SK-N-SH treated with all-trans-retinoic acid at 6 μM for 48 hours (cell line): ENCODE measurements at regions not wholly inside any gene's neighbourhood (a gene's known extent, or its start where the extent isn't known, plus 50 kb on each side); places are given as distances from the start of the nearest gene placed in this dataset.

Experiments used
- ATAC-seq: fragments of 200-7000 bp; cut with Tn5 transposase; 3 replicates; pipeline ENCODE4 v1.9.1; 2020; ENCODE audit warnings: mild to moderate bottlenecking, moderate library complexity
- ARNTL ChIP-seq: fragments of 450-650 bp; formaldehyde crosslinking; IDR thresholded peaks from 2 replicates; pipeline ENCODE4 v1.5.0; 2020; ENCODE audit warnings: low read depth, mild to moderate bottlenecking, moderate library complexity, borderline replicate concordance
- CREB5 ChIP-seq: fragments of 250-450 bp; sonication (Bioruptor Pico); IDR thresholded peaks from 2 replicates; pipeline ENCODE4 v1.5.1; 2020; ENCODE audit warnings: low read depth, mild to moderate bottlenecking, moderate library complexity
- CSDC2 ChIP-seq: fragments of 250-450 bp; sonication (Bioruptor Pico); IDR thresholded peaks from 2 replicates; pipeline ENCODE4 v1.5.0; 2020; ENCODE audit warnings: mild to moderate bottlenecking, moderate library complexity
- CSRNP3 ChIP-seq: fragments of 250-450 bp; sonication (Bioruptor Pico); IDR thresholded peaks from 2 replicates; pipeline ENCODE4 v1.5.1; 2021; ENCODE audit warnings: mild to moderate bottlenecking, moderate library complexity
- GLIS3 ChIP-seq: fragments of 250-450 bp; sonication (Bioruptor Pico); IDR thresholded peaks from 2 replicates; pipeline ENCODE4 v1.5.0; 2020; ENCODE audit warnings: mild to moderate bottlenecking, moderate library complexity
- ISL1 ChIP-seq: fragments of 250-450 bp; sonication (Bioruptor Pico); IDR thresholded peaks from 2 replicates; pipeline ENCODE4 v2.1.2; 2022; ENCODE audit warnings: mild to moderate bottlenecking, moderate library complexity
- PATZ1 ChIP-seq: fragments of 250-450 bp; sonication (Bioruptor Pico); IDR thresholded peaks from 2 replicates; pipeline ENCODE4 v1.8.0; 2020; ENCODE audit warnings: mild to moderate bottlenecking, moderate library complexity, borderline replicate concordance
- POU6F1 ChIP-seq: fragments of 250-450 bp; sonication (Bioruptor Pico); IDR thresholded peaks from 2 replicates; pipeline ENCODE4 v1.8.0; 2021; ENCODE audit warnings: low read depth, mild to moderate bottlenecking, moderate library complexity, borderline replicate concordance
- RARB ChIP-seq: fragments of 250-450 bp; sonication (Bioruptor Pico); IDR thresholded peaks from 2 replicates; pipeline ENCODE4 v1.8.0; 2021; ENCODE audit warnings: mild to moderate bottlenecking, moderate library complexity
- SNAI2 ChIP-seq: fragments of 250-450 bp; sonication (Bioruptor Pico); IDR thresholded peaks from 2 replicates; pipeline ENCODE4 v1.5.0; 2020; ENCODE audit warnings: mild to moderate bottlenecking, moderate library complexity
- TCF4 ChIP-seq: fragments of 250-450 bp; sonication (Bioruptor Pico); IDR thresholded peaks from 2 replicates; pipeline ENCODE4 v1.8.0; 2021; ENCODE audit warnings: mild to moderate bottlenecking, moderate library complexity, borderline replicate concordance
- TOX ChIP-seq: fragments of 250-450 bp; sonication (Bioruptor Pico); IDR thresholded peaks from 2 replicates; pipeline ENCODE4 v1.8.0; 2021; ENCODE audit warnings: mild to moderate bottlenecking, moderate library complexity, borderline replicate concordance
- TSHZ2 ChIP-seq: fragments of 250-450 bp; sonication (Bioruptor Pico); IDR thresholded peaks from 2 replicates; pipeline ENCODE4 v1.5.0; 2020; ENCODE audit warnings: mild to moderate bottlenecking, moderate library complexity
- ZC3H10 ChIP-seq: fragments of 250-450 bp; sonication (Bioruptor Pico); IDR thresholded peaks from 2 replicates; pipeline ENCODE4 v1.5.1; 2021; ENCODE audit warnings: mild to moderate bottlenecking, moderate library complexity
- ZFP30 ChIP-seq: fragments of 450-650 bp; formaldehyde crosslinking; IDR thresholded peaks from 2 replicates; pipeline ENCODE4 v1.5.0; 2022; ENCODE audit warnings: mild to moderate bottlenecking, moderate library complexity
- ZNF565 ChIP-seq: fragments of 450-650 bp; formaldehyde crosslinking; conservative IDR thresholded peaks from 2 replicates; pipeline ENCODE4 v1.5.0; 2020; ENCODE audit warnings: low read depth, mild to moderate bottlenecking, moderate library complexity
- ZNF70 ChIP-seq: fragments of 450-650 bp; formaldehyde crosslinking; IDR thresholded peaks from 2 replicates; pipeline ENCODE4 v1.5.0; 2020; ENCODE audit warnings: mild to moderate bottlenecking, moderate library complexity
- ZNF8 ChIP-seq: fragments of 450-650 bp; formaldehyde crosslinking; IDR thresholded peaks from 2 replicates; pipeline ENCODE4 v1.5.0; 2020; ENCODE audit warnings: mild to moderate bottlenecking, moderate library complexity

- no peak for TF ChIP-seq ARNTL (CRISPR knock-in tag)
Measured at GRCh38 chr21:19935467-19935866, 1062.7 kb upstream of the NCAM2 start (continued).

GRCh38 chr21:19937619-19938018 lies 1060.6 kb upstream of the NCAM2 start:
- ATAC-seq, result no peak
- no peak for TF ChIP-seq POU6F1 (CRISPR knock-in tag)
- no peak for TF ChIP-seq ISL1 (CRISPR knock-in tag)
- TF ChIP-seq TCF4, result no peak

- TF ChIP-seq GLIS3 (CRISPR knock-in tag) (no peak), SNAI2 (no peak), CSDC2 (CRISPR knock-in tag) (no peak), CSRNP3 (CRISPR knock-in tag) (no peak)
- no peak for ATAC-seq
Measured at GRCh38 chr21:19941626-19942025, 1056.6 kb upstream of the NCAM2 start.

- TF ChIP-seq ZC3H10 (CRISPR knock-in tag), result no peak
- TF ChIP-seq POU6F1 (CRISPR knock-in tag), result no peak
- no peak for TF ChIP-seq ZNF565
- no peak for TF ChIP-seq GLIS3 (CRISPR knock-in tag)
- TF ChIP-seq TOX (CRISPR knock-in tag), result no peak
- TF ChIP-seq CREB5, result no peak
- TF ChIP-seq RARB (CRISPR knock-in tag), result no peak
- no peak for TF ChIP-seq TSHZ2 (CRISPR knock-in tag)
- no peak for TF ChIP-seq CSRNP3 (CRISPR knock-in tag)
- TF ChIP-seq SNAI2, result no peak
- TF ChIP-seq ISL1 (CRISPR knock-in tag), result no peak
- TF ChIP-seq ZFP30 (CRISPR knock-in tag), result no peak
- TF ChIP-seq TCF4, result no peak
- no peak for TF ChIP-seq ZNF8
- no peak for TF ChIP-seq PATZ1 (CRISPR knock-in tag)
- TF ChIP-seq ZNF70, result no peak
- no peak for ATAC-seq
Measured at GRCh38 chr21:19950347-19950746, 1047.9 kb upstream of the NCAM2 start.
